Right cardiac atrium (tissue), 5 donors: ENCODE measurements at regions not wholly inside any gene's neighbourhood (a gene's known extent, or its start where the extent isn't known, plus 50 kb on each side); places are given as distances from the start of the nearest gene placed in this dataset.
A peak's percentile ranks its signal among the peaks of the same experiment; 100 is the strongest.

Source experiments
- ATAC-seq, 2 donors: fragments of 200-7000 bp; cut with Tn5 transposase; one replicate each; pipeline versions ENCODE4 v1.8.0 to v1.9.1; 2020; ENCODE audit warnings: moderate library complexity in 2 of 2, mild to moderate bottlenecking in 1 of 2
- DNase-seq, 3 donors: peaks; one replicate each; pipeline ENCODE4 v3.0.0-alpha.2; 2020
- H3K27ac ChIP-seq: one replicate; pipeline ENCODE4 v1.5.1; 2013; ENCODE audit warnings: mild to moderate bottlenecking, low read length, control low read depth, moderate library complexity
- H3K27me3 ChIP-seq: one replicate; pipeline ENCODE4 v1.6.1; 2013; ENCODE audit not compliant: control insufficient read depth, insufficient read depth
- H3K4me1 ChIP-seq: one replicate; pipeline ENCODE4 v1.6.1; 2013; ENCODE audit warnings: low read length; ENCODE audit not compliant: control insufficient read depth, insufficient read depth
- H3K4me3 ChIP-seq: one replicate; pipeline ENCODE4 v1.5.1; 2013; ENCODE audit warnings: low read length, control low read depth
- H3K9me3 ChIP-seq: one replicate; pipeline ENCODE4 v1.6.1; 2013; ENCODE audit warnings: low read length; ENCODE audit not compliant: control insufficient read depth
- WGBS: extraction: QIAGEN DNeasy Blood & Tissue Kit; methylation state at CpG from one replicate; pipeline ENCODE4 v1.1.7; 2013; 5-methylcytosine and 5-hydroxymethylcytosine counted together
- intact Hi-C, 4 donors: fragments of 100-400 bp; cut with DNase I; formaldehyde crosslinking; loops; one replicate each; pipeline versions ENCODE4 v1.11.0 to v1.14.0; 2022 to 2023
- donor health status: healthy with polysubstance abuse.
- donor health status: DM: no; HTN: yes; CAD: no.
- donor health status: DM: no; HTN: no; CAD: no.
- donor health status: DM: no; HTN: yes; CAD: no; lungs with severe emphysema.
- donor health status: DM: yes; HTN: yes; CAD: no.

- intact Hi-C loops: no loop called here
- 59% methylated on average over 5 of the region's 5 CpGs for WGBS
- DNase-seq (no peak), ATAC-seq (no peak)
- no peak overlapping the region for H3K4me3 ChIP-seq
- H3K4me1 ChIP-seq: no peaks in the 10 kb centered on the region
- no peaks in the 10 kb centered on the region for H3K9me3 ChIP-seq
- no peaks in the 10 kb centered on the region for H3K27me3 ChIP-seq
- H3K27ac ChIP-seq: no peak overlapping the region
These were observed 188.5 kb upstream of the IRX3 start for GRCh38 chr16:54475019-54475601.

- Histone ChIP-seq H3K4me3 (no peak overlapping the region), H3K9me3 (no peaks in the 10 kb centered on the region), H3K27ac (no peak overlapping the region), H3K27me3 (no peaks in the 10 kb centered on the region), H3K4me1 (no peaks in the 10 kb centered on the region)
- WGBS: 55% methylated on average over 8 of the region's 8 CpGs
- peak; percentile 59 to 78 for ATAC-seq
- intact Hi-C loops: no loop called here
- DNase-seq: peak in 1 of 3 donors; percentile 68
These were observed 186.8 kb upstream of the IRX3 start for GRCh38 chr16:54473226-54473993.

GRCh38 chr16:54467398-54467797, 180.8 kb upstream of the IRX3 start:
- Histone ChIP-seq H3K4me1 (no peaks in the 10 kb centered on the region), H3K27me3 (no peaks in the 10 kb centered on the region), H3K4me3 (no peak overlapping the region), H3K27ac (no peak overlapping the region), H3K9me3 (no peaks in the 10 kb centered on the region)
- 86% methylated on average over 2 of the region's 2 CpGs for WGBS
- no peak for ATAC-seq
- no peak for DNase-seq
- intact Hi-C loops: no loop called here

GRCh38 chr16:54466233-54466632, 179.6 kb upstream of the IRX3 start:
- ATAC-seq (no peak), DNase-seq (no peak)
- no peak overlapping the region for H3K27ac ChIP-seq
- WGBS: 96% methylated on average over 3 of the region's 3 CpGs
- intact Hi-C loops: no loop called here
- H3K9me3 ChIP-seq: no peaks in the 10 kb centered on the region
- no peak overlapping the region for H3K4me3 ChIP-seq
- no peaks in the 10 kb centered on the region for H3K4me1 ChIP-seq
- no peaks in the 10 kb centered on the region for H3K27me3 ChIP-seq

- Histone ChIP-seq H3K27me3 (no peaks in the 10 kb centered on the region), H3K4me1 (no peaks in the 10 kb centered on the region), H3K4me3 (no peak overlapping the region), H3K9me3 (no peaks in the 10 kb centered on the region), H3K27ac (no peak overlapping the region)
- 92% methylated on average over 4 of the region's 4 CpGs for WGBS
- intact Hi-C loops: no loop called here
- ATAC-seq: no peak
- DNase-seq: no peak
These were observed 178.5 kb upstream of the IRX3 start for GRCh38 chr16:54465063-54465462.

- Histone ChIP-seq H3K4me1 (no peaks in the 10 kb centered on the region), H3K4me3 (no peak overlapping the region), H3K27ac (no peak overlapping the region), H3K9me3 (no peaks in the 10 kb centered on the region), H3K27me3 (no peaks in the 10 kb centered on the region)
- WGBS: 96% methylated on average over 2 of the region's 2 CpGs
- DNase-seq (no peak), ATAC-seq (no peak)
- intact Hi-C loops: no loop called here
These were observed 176.2 kb upstream of the IRX3 start for GRCh38 chr16:54462771-54463170.

GRCh38 chr16:54462151-54462651, 175.6 kb upstream of the IRX3 start:
- 78% methylated on average over 2 of the region's 2 CpGs for whole genome bisulfite sequencing
- Histone ChIP-seq H3K4me3 (no peak overlapping the region), H3K27ac (no peak overlapping the region), H3K27me3 (no peaks in the 10 kb centered on the region), H3K4me1 (no peaks in the 10 kb centered on the region), H3K9me3 (no peaks in the 10 kb centered on the region)
- intact Hi-C loops: no loop called here
- DNase-seq (no peak), ATAC-seq (no peak)

- 84% methylated on average over 11 of the region's 11 CpGs for WGBS
- no peaks in the 10 kb centered on the region for H3K9me3 ChIP-seq
- H3K27ac ChIP-seq: no peak overlapping the region
- intact Hi-C loops: no loop called here
- H3K4me1 ChIP-seq: no peaks in the 10 kb centered on the region
- H3K27me3 ChIP-seq: no peaks in the 10 kb centered on the region
- DNase-seq (no peak), ATAC-seq (no peak)
- no peak overlapping the region for H3K4me3 ChIP-seq
These were observed 173.8 kb upstream of the IRX3 start for GRCh38 chr16:54460263-54460860.

GRCh38 chr16:54459509-54460262, 173.1 kb upstream of the IRX3 start:
- ATAC-seq: no peak

GRCh38 chr16:54458923-54459322, 172.3 kb upstream of the IRX3 start:
- ATAC-seq: no peak
- intact Hi-C loops: no loop called here
- no peaks in the 10 kb centered on the region for H3K9me3 ChIP-seq
- H3K4me3 ChIP-seq: no peak overlapping the region
- H3K27ac ChIP-seq: no peak overlapping the region
- H3K27me3 ChIP-seq: no peaks in the 10 kb centered on the region
- no peak for DNase-seq
- H3K4me1 ChIP-seq: no peaks in the 10 kb centered on the region
- 86% methylated on average over 1 of the region's 1 CpG for WGBS

More at GRCh38 chr16:54459509-54460262, 173.1 kb upstream of the IRX3 start:
- Histone ChIP-seq H3K27me3 (no peaks in the 10 kb centered on the region), H3K27ac (no peak overlapping the region), H3K4me3 (no peak overlapping the region), H3K4me1 (no peaks in the 10 kb centered on the region), H3K9me3 (no peaks in the 10 kb centered on the region)
- WGBS: 78% methylated on average over 13 of the region's 13 CpGs
- DNase-seq: no peak
- intact Hi-C loops: no loop called here

GRCh38 chr16:54456291-54456690, 169.7 kb upstream of the IRX3 start:
- Histone ChIP-seq H3K27ac (no peak overlapping the region), H3K4me3 (no peak overlapping the region), H3K27me3 (no peaks in the 10 kb centered on the region), H3K9me3 (no peaks in the 10 kb centered on the region), H3K4me1 (no peaks in the 10 kb centered on the region)
- intact Hi-C loops: no loop called here
- ATAC-seq: no peak
- WGBS: 56% methylated on average over 4 of the region's 4 CpGs
- no peak for DNase-seq
